Activated CD4-positive, alpha-beta T cell treated with anti-CD3 and anti-CD28 coated beads for 1 hour (primary cell): ENCODE measurements at regions not wholly inside any gene's neighbourhood (a gene's known extent, or its start where the extent isn't known, plus 50 kb on each side); places are given as distances from the start of the nearest gene placed in this dataset.
"Not testable (repeated sequence)": the region's sequence is repeated elsewhere in the genome, so short reads cannot be mapped to it uniquely, and the experiment has no call there.

Experiments used
- DNase-seq: peaks from one replicate; pipeline ENCODE4 v3.0.0-alpha.2; 2020

DNA sequence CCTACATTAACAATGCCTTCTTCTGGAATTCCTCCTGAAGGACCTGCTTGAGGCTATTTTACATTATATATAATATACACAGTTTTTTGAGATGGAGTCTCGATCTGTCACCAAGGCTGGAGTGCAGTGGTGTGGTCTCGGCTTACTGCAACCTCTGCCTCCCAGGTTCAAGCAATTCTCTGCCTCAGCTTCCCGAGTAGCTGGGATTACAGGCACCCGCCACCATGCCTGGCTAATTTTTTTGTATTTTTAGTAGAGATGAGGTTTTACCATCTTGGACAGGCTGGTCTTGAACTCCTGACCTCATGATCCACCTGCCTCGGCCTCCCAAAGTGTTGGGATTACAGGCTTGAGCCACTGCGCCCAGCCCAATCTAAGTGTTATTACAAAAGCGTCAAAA is 71.9 kb upstream of the PRR23C start:
- DNase-seq, result not testable (repeated sequence)

DNA sequence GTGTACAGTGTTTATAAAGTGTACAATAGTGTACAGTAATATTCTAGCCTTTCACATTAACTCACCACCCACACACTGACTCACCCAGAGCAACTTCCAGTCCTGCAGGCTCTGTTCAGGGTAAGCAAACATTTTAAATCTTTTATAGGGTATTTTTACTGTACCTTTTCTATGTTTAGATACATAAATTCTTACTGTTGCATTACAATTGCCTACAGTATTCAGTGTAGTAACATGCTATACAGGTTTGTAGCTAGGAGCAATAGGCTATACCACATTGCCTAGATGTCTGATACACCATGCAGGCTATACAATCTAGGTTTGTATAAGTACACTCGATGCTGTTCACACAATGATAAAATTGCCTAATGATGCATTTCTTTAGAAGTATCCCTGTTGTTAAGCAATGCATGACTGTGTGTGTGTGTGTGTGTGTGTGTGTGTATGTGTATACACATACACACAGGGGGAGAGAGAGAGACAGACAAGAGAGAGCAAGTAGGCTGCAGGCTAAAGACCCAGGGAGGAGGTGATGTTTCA is 72.5 kb upstream of the PRR23C start:
- no peak for DNase-seq

DNA sequence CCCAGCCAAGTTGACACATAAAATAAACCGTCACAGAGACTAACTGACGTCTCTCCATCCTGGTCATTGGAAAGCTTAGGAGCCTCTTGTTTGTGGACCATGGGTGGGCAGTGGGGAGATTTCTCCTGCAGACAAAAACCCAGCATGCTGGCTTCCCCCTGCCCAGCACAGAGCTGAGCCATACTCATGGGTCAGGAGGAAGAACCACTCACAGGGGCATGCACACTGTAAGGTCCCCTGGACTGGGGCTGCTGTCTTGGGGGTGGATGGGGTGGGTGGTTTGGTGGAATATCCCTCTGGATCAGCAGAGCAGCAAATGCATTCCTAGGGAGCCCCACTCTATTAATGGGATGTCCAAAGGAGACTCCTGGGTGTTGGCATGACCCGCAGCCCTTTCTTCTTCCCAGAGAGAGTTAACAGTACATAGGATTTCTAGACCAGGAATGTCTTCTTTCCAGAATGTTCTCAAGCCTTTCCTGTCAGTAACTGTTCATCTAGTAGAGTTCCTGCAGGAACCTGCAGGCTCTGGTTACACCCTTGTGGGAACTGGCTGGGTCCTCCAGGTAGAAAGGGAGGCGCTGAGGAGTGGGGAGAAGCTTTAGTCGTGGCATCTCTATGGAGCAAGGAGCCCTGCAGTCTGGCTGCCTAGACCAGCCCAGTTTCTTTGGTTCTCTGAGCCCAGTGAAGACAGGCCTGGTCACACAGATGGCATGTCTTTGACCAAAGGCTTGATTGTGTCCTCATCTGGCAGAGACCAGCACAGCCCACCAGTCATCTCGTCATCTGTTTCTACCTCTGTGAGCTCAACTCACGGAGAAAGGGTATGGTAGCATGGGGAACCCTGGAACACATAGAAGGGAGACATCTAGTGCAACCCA is 73.4 kb upstream of the PRR23C start:
- no peak for DNase-seq

DNA sequence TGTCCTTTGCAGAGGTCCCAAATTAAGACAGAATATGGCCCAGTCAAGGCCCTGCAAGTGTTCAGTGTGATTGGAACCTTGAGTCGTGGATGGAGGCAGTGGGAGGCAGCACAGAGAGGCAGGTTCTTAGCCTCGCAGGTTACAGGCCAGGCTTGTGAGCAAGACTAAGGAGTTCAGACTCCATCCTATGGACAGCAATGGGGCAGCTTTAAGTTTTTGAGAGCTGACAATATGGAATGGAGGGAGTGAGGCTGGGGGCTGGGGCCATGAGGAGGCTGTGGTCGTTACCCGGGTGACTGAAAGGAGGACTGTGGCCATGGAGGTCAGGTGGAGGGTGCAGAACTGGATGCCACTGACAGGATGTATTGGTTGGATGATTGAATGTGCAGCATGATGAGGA is 74.1 kb upstream of the PRR23C start:
- no peak for DNase-seq

DNA sequence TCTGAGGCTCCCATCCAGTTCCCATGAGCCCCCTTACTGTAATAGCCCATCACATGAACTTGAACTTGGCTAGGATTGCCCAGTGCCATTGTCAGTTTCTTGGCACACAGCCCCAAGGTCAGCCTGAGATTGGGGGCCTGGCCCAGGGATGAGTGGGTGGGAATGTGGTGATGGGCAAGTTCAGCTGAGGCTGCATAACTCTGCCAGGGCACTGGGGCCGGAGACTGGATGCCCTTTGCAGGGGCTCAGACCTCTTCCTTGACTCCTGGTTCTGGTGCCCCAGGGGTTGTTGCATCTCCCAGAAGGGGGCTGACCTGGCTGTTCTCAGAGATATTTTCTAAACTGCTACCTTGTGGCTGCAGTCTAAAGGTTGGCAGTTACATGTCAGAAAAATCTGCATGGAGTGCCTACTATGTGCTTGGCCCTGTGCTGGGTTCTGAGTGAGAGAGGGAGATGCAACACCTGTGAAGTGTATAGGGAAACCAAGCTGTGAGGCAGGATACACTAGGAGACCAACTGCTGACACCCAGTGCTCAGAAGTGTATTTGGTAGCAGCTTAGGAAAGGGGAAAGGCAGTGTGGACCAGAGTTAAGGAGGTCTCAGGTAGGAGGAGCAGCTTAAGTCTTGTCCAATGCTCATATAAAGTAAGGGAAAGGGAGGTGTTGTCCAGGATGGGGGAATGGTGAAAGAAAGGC is 74.8 kb upstream of the PRR23C start:
- no peak for DNase-seq

DNA sequence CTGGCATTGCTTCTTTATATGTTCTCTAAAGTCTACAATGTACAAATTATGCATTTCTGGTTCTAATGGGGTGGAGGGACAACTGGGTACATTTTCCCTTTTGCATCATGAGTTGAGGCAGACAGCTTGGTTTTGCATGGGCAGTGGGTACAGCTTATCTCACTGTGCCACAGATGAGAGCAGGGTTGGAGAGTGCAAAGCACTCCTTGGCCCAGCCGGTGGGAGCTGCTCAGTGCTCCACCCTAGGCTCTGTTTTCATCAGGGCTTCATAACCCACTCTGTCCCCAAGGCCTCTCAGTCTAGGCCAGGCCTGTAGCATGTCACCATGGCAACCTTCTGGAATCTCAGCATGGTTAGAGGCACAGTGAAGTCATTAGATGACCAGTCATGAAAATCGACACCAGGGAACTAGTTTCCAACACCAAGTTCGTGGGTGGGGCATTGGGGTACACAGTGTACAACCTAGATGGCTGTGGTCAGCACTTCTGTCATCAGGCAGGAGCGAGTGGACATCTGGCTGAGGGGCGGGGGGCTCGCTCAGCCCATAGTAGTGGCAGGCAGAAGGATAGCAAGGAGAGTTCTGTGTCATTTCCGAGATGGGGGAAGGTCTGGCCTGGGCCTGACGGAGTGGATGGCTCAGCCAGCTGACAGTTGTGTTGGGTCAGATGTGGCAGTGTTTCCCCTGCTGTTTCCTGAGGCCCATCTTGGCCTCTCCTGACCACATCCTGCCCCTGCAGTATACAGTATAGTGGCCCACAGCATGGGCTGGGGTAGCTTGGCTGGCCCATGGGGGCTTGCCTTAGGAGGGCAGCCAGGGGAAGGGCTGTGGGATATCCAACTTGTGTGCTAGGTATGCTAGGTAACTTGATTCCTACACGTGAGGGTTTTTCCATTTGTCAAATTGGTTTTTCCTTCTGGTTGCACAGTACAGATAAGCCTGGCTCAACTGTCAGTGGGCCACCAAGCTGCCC is 75.7 kb upstream of the PRR23C start:
- no peak for DNase-seq

DNA sequence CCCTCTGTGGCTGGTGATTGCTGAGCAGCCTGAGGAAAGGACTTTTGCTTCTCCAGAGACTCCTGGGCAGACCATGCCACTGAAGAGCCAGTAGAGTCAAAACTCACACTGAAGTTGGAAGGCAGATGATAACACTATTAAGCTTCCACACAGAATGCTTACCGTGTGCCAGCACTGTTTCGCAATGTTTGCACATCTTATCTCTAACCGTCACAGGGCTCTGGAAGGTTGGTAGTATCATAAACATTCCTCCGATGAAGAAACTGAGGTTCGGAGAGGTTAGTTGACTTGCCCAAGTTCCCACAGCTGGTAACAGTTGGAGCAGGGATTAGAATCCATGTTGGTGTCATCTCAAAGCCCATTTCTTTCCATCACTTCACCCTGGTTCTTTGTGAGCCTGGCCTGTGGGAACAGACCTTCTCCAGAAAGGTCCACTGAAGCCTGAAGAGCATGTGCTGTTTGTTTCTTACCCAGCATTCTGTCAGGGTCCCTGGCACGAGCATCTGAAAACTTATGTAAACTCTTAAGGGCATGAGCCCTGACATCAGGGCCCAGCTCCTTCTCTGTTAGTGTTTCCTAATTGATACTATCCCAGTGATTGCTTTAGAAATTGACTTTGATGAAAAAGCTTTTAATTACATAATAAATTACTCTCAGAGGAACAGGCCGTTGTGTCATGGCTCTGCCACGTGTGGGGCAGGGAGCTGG is 77.0 kb upstream of the PRR23C start:
- DNase-seq, result no peak

DNA sequence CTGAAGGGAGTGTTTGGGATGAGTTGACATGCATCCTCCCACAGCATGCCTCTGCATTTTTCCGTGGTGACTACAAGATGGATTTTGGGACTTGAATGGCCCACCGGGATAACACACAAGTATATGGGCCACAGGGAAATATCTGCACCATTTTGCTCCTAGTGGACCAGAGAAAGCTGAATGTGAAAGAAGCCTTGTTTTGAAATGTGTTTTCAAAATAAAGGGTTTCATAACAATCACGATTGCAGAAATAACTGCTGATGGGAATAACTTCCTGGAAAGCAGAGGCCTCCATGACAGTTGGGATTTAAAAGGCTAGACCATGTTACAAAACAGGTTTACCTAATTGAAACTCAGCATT is 77.5 kb upstream of the PRR23C start:
- DNase-seq, result no peak

DNA sequence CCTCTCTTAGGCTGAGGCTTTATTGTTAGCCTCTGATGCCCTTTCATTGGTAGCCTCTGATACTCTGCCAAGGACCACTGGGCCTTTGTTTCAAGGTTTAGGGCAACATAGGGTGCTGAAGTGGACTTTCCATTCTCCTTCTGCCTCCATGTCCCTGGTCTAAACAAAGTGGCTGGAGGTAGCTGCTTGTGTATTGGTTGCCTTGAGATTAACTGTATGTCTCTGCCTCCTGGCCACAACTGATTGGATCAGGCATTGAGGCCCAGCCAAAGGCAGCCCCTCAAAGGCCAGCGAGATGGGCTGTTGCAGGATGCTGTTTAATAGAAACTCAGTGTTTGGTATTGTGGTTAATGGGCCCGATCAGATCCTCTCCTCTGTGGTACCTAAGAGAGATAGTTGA is 77.9 kb upstream of the PRR23C start:
- no peak for DNase-seq

DNA sequence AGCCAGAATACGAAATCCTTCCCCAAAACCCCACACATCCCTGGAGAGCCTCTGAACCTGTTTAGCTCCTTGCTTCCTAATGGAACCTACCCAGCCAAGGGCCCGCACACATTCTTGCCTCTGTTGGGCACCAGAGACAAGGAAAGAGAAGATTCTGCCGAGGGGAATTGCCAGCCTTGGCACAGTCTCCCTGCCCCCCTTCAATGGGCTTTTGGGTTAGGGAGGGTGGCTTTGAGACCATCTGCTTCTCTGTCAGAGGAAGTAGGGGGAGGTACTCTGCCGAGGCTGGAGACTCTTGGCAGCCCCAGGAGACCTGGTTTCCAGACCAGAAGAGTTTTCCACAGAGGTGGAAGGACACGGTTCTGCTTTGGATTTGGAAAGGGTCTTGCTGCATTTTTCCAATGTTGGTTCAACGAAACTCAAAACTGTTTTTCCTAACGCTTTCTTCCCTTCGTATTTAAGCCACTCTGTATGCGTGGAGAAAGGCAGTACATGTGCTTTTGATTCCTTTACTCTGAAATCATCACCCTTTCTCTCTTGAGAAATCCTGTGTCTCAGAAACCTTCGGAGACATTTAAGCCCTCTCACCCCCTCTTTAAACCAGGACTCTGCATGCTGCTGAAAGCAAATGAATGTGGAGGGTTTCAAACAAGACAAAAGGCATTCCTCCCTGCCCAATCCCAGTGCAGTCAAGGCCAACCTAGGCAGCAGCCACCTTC is 78.8 kb upstream of the PRR23C start:
- no peak for DNase-seq

DNA sequence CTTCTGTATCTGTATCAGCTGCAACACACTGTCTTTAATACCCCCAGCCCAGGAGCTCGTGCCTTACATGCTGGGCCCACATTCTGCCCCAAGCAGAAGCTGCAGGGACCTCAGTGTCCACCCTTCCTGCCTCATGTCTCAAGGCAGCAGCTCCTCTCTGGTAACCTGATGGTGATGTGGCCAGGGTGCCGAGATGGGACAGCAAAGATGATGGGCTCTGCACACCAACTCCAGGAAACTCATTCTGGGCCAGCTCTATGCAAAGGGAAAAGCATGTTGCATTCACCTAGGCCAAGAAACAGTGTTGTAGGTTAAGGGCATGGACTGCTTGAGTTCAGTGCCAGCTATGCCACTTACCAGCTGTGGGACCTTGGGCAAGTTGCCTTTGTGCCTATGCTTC is 79.5 kb upstream of the PRR23C start:
- no peak for DNase-seq

DNA sequence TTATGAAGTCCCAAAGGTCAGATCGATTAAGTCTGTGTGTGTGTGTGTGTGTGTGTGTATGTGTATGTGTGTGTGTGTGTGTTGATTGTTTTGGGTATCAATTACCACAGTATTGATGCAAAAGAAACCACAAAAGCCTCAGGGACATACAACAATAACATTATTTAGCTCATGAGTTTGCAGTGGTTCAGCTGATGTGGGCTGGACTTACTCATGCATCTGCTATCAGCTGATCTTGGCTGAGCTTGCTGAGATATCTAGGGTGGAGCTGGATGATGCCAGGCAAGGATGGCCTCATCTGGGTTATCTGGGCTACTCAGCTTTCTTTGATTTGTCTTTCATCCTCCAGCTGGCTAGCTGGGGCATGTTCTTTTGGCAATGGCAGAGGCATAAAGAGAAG is 82.4 kb upstream of the PRR23C start:
- no peak for DNase-seq

DNA sequence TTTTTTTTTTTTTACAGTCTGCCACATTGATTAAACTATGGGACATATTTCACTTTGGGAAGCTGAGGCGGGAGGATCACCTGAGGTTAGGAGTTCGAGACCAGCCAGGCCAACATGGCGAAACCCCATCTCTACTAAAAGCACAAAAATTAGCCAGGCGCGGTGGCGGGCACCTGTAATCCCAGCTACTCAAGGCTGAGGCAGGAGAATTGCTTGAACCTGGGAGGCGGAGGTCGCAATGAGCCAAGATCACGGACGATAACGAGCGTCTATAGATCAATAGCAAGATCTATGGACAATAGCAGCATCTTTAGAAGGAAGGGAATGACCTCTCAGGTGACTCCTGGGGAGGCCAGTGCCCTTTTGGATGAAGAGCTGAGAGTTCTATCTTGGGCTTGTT is 82.9 kb upstream of the PRR23C start:
- DNase-seq, result not testable (repeated sequence)

DNA sequence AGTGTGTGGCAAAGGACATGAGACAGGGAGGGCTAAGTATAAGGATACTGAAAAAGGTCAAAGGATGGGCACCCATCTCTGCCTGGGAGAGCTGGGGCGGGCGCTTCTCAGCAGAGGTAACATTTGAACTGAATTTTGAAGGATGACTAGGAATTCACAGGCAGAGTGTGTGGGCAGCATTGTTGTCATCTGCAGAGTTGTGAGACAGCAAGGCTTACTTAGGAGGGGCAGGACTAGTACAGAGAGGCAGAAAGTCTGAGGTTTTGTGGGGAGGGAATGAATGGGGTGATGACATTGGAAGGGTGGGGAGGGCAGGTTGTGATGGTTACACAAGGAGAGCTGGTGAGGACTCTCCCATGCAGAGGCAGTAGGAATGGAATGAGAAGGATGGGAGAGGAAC is 84.1 kb upstream of the PRR23C start:
- no peak for DNase-seq

DNA sequence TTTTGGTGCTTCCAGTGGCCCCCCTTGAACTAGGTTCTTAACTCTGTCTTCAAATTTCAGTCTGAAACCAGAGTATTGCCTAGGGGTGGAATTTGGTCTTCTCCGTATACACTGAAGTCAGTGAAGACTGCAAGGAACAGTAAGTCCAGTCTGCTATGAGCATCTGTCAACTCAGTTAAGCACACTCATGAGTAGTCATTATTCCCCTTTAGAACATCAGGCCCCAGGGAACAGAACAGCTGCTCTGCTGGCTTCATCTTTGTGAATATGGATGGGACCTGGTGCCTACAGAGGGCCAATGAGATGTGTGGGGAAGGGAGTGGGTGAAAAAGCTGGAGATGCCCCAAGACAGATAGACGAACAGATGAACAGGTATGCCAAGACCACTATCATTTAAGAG is 85.2 kb upstream of the PRR23C start:
- no peak for DNase-seq

DNA sequence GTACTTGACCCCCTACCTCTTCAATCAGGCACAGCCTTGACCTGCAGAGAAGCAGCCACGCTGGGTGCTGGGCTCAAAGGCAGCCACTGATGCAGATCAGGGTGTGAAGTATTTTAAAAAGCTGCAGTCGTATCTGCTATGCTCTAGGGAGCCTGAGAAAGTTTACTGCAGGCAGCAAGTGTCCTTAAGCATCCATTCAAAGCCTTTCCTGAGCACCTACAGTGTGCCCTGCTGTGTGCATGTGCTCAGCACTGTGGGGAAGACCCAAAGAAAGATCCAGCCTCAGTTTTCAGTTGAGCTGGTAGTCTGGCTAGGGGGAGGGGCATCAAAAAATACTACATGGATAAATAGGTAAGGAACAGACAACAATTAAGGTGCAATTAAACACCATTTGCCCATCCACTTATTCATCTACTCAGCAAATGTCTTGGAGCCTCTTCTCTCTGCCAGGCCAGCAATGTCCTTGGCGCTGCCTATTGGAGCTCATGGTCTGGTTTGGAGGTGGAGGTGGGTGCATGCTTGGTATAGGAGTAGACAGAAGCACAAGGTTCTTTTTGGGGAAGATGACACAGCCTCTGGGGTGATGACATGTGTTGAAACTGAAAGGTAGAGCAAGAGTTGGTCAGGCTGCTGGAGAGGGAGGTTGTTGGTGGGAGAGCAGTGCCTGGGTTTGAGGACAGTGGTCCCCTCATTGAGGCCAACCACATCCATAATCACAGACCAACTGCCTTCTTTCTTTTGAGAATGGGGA is 85.9 kb upstream of the PRR23C start:
- no peak for DNase-seq

DNA sequence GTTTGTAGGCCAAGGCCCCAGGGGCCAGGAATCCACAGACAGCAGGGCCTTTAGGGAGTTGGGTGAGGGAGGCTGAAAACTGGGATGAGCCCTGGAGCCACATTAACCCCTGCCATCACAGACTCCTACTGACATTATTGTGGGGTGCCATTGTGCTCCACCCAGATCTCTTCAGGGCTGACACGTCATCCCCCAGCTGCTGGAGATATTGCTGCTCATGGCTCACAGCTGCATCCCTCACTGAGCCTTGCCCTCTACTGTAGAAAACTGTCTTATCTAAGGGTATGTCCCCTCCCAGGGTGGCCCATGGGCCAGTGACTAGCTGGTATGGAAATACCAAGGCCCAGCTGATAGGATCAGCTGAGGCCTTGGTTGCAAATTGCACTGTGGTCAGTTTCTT is 87.3 kb upstream of the PRR23C start:
- DNase-seq, result no peak

DNA sequence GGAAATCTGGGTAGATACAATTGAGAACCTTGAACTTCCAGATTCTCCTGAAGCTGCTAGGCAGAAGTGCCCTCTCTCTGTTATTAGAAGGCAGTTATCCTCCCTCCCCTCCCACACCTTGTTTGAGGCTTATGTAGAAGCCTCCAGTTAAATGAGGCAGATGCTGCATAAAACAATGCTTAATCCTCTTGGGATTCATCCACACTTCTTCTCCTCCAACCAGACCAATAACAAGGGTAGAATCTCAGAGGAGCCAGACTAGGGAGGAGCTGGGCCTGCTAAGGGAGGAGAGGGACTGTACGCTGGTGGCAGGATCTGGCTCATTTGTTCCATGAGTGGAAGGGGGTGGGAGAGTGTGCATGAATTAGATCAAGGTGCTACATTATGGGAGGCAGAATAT is 88.3 kb upstream of the PRR23C start:
- DNase-seq, result no peak

DNA sequence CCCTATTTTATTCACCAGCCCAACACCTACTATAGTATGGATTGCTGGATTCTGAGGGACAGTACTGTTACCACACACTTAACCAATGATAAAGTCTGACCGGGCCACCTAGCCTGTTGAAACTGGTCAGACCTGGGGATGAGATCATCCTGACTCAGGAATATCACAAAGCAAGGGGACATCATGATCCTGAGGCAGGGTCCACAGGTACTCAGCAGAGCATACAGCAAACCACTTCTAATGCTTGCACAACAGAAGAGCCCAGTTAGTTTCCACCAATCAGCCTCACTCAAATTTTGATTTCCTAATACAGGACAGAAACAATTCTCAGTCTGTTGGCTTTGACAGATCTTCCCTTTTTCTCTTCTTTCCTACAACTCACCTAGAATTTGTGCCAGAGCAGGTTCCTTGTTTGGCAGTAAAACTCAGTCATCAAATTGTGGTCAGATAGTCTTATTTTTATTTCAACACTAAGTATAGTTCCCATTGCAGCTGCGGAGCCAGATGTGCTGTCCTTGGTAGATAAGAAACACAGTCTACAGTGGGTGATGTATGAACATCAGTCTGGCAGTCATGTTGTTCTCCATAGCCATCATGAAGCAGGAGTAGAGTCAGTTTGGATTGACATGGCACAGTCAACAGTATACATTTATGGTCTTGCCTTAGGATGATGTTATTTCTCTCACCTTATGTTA is 90.1 kb upstream of the PRR23C start:
- DNase-seq, result no peak

DNA sequence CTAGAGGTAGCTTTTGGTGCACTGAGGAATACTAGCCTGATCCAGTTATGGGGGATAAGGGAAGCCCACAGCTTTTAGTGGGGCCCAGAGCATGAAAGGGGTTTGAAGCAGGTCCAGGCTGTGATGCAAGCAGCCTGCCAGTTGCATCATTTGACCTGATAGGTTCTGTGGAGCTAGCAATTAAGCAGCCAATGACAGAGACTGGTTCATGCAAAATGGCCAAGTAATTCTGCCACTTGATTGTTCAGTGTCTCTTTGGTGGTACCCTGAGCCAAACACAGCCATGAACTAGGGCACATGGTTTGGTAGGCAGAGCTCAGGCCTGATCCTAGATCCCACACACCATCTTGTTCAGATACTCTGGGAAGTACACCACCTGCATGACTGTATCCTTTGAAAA is 91.0 kb upstream of the PRR23C start:
- DNase-seq, result no peak
